ENCODE measurements at regions not wholly inside any gene's neighbourhood (a gene's known extent, or its start where the extent isn't known, plus 50 kb on each side); places are given as distances from the start of the nearest gene placed in this dataset.

DNA sequence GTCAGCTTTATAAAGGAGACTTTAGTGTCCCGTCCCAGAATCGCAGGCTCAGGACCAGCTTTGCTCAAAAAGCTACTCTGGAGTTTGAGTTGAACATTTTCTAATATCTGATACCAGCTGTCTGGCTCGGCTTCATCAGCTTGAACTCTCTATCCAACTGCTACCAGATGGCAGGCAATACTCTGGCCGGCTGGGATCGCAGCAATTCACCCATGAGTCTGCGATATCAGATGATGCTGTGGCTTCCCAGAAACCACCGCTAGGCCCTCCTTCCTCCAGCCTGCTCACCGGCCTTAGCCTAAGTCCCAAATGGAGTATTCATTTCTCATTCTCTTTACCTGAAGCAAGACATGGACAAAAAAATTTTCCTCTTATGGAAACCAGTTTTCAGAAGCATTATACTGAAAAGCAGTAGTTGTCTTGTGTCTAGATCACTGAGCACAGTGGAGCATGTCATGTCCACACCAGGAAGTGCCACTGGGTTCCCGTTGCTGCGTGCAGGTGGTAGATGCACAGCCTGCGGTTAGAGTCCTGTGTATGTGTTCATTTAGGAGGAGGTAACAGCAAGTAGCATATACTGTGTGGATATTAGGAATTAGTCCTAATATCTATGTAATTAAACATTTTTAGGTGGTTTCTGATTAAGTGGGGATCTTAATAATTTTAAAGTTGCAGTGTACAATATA lies 162.0 kb upstream of the SOX11 start (continued):
- TF ChIP-seq, protein P1, sequence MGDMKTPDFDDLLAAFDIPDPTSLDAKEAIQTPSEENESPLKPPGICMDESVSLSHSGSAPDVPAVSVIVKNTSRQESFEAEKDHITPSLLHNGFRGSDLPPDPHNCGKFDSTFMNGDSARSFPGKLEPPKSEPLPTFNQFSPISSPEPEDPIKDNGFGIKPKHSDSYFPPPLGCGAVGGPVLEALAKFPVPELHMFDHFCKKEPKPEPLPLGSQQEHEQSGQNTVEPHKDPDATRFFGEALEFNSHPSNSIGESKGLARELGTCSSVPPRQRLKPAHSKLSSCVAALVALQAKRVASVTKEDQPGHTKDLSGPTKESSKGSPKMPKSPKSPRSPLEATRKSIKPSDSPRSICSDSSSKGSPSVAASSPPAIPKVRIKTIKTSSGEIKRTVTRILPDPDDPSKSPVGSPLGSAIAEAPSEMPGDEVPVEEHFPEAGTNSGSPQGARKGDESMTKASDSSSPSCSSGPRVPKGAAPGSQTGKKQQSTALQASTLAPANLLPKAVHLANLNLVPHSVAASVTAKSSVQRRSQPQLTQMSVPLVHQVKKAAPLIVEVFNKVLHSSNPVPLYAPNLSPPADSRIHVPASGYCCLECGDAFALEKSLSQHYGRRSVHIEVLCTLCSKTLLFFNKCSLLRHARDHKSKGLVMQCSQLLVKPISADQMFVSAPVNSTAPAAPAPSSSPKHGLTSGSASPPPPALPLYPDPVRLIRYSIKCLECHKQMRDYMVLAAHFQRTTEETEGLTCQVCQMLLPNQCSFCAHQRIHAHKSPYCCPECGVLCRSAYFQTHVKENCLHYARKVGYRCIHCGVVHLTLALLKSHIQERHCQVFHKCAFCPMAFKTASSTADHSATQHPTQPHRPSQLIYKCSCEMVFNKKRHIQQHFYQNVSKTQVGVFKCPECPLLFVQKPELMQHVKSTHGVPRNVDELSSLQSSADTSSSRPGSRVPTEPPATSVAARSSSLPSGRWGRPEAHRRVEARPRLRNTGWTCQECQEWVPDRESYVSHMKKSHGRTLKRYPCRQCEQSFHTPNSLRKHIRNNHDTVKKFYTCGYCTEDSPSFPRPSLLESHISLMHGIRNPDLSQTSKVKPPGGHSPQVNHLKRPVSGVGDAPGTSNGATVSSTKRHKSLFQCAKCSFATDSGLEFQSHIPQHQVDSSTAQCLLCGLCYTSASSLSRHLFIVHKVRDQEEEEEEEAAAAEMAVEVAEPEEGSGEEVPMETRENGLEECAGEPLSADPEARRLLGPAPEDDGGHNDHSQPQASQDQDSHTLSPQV (IDR thresholded peaks at IDR 0.05), result no peak
- no peak for TF ChIP-seq DPF2 (IDR thresholded peaks at IDR 0.05)
- TF ChIP-seq, protein P2, sequence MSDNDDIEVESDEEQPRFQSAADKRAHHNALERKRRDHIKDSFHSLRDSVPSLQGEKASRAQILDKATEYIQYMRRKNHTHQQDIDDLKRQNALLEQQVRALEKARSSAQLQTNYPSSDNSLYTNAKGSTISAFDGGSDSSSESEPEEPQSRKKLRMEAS (IDR thresholded peaks at IDR 0.05; ENCODE audit: low read depth, low read length), result no peak
- TF ChIP-seq TCF3 (IDR thresholded peaks at IDR 0.05; ENCODE audit: borderline replicate concordance, insufficient read depth, low read depth, low read length), result no peak

DNA sequence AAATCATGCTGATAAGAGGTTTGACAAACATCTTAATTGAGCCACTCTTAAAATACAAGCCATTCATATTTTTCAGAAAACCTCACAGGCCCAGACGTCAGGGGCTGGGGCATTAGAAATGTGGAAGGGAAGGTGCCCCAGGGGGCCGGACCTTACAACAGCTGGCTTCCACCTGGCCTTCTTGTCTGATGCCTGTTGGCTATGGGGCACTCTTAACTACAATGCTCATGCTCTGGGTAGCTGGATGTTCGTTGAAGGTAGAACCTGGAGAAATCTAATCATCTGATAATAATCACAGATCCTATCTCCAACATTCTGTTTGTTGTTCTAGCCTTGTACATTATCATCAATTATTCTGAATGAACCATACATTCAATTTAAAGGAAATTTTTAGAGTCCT lies 156.9 kb upstream of the SOX11 start:
- TF ChIP-seq SMAD5 (IDR thresholded peaks at IDR 0.05; ENCODE audit: low read depth), result no peak
- TF ChIP-seq SMC3 (IDR thresholded peaks at IDR 0.05; ENCODE audit: borderline replicate concordance, low read length), result no peak
- TF ChIP-seq PAX8 (IDR thresholded peaks at IDR 0.05), result no peak
- no peak for TF ChIP-seq NR2F1 (conservative IDR thresholded peaks at IDR 0.05)
- no peak for TF ChIP-seq LARP7 (IDR thresholded peaks at IDR 0.05)
- no peak for TF ChIP-seq GATAD2B (conservative IDR thresholded peaks at IDR 0.05; ENCODE audit: low read depth)
- TF ChIP-seq, protein P3, sequence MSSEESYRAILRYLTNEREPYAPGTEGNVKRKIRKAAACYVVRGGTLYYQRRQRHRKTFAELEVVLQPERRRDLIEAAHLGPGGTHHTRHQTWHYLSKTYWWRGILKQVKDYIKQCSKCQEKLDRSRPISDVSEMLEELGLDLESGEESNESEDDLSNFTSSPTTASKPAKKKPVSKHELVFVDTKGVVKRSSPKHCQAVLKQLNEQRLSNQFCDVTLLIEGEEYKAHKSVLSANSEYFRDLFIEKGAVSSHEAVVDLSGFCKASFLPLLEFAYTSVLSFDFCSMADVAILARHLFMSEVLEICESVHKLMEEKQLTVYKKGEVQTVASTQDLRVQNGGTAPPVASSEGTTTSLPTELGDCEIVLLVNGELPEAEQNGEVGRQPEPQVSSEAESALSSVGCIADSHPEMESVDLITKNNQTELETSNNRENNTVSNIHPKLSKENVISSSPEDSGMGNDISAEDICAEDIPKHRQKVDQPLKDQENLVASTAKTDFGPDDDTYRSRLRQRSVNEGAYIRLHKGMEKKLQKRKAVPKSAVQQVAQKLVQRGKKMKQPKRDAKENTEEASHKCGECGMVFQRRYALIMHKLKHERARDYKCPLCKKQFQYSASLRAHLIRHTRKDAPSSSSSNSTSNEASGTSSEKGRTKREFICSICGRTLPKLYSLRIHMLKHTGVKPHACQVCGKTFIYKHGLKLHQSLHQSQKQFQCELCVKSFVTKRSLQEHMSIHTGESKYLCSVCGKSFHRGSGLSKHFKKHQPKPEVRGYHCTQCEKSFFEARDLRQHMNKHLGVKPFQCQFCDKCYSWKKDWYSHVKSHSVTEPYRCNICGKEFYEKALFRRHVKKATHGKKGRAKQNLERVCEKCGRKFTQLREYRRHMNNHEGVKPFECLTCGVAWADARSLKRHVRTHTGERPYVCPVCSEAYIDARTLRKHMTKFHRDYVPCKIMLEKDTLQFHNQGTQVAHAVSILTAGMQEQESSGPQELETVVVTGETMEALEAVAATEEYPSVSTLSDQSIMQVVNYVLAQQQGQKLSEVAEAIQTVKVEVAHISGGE (CRISPR knock-in tag; IDR thresholded peaks at IDR 0.05), result no peak
- no peak for TF ChIP-seq BRCA1 (IDR thresholded peaks at IDR 0.05; ENCODE audit: low read depth, low read length)
- no peak for TF ChIP-seq MTA3 (IDR thresholded peaks at IDR 0.05; ENCODE audit: borderline replicate concordance, low read length)
- no peak for TF ChIP-seq TAF1 (IDR thresholded peaks at IDR 0.05; ENCODE audit: borderline replicate concordance, low read depth, low read length)
- TF ChIP-seq, protein P4, sequence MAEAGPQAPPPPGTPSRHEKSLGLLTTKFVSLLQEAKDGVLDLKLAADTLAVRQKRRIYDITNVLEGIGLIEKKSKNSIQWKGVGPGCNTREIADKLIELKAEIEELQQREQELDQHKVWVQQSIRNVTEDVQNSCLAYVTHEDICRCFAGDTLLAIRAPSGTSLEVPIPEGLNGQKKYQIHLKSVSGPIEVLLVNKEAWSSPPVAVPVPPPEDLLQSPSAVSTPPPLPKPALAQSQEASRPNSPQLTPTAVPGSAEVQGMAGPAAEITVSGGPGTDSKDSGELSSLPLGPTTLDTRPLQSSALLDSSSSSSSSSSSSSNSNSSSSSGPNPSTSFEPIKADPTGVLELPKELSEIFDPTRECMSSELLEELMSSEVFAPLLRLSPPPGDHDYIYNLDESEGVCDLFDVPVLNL (IDR thresholded peaks at IDR 0.05; ENCODE audit: low read depth, low read length), result no peak
- no peak for TF ChIP-seq PAX5 (IDR thresholded peaks at IDR 0.05; ENCODE audit: borderline replicate concordance, low read depth, low read length)
- no peak for TF ChIP-seq DPF2 (IDR thresholded peaks at IDR 0.05)
- Histone ChIP-seq H3K27ac (ENCODE audit: control insufficient read depth, insufficient read depth) (no peak overlapping the region), H3K9ac (ENCODE audit: control insufficient read depth, insufficient read depth, low read length) (no peak overlapping the region), H3K9me3 (replicated peaks; ENCODE audit: control insufficient read depth, insufficient read depth, low read length) (no peaks in the 10 kb centered on the region), H4K20me1 (ENCODE audit: control insufficient read depth, insufficient read depth) (no peaks in the 10 kb centered on the region), H3K4me1 (ENCODE audit: control insufficient read depth, insufficient read depth, low read length) (no peaks in the 10 kb centered on the region), H3K4me3 (no peak overlapping the region), H3K27me3 (replicated peaks in 1 of 2; ENCODE audit: control insufficient read depth in 2 of 2, insufficient read depth in 2 of 2, low read length in 1 of 2) (no peaks in the 10 kb centered on the region; a peak in 1 of 4 replicates), H3K36me3 (ENCODE audit: control insufficient read depth in 2 of 2, insufficient read depth in 2 of 2, low read length in 1 of 2) (no peaks in the 10 kb centered on the region), H3K79me2 (ENCODE audit: control insufficient read depth, insufficient read depth, low read length) (no peaks in the 10 kb centered on the region), H3K4me2 (ENCODE audit: control insufficient read depth, insufficient read depth) (no peak overlapping the region), H2AFZ (ENCODE audit: control insufficient read depth, low read depth, low read length) (no peak overlapping the region)
- ChIA-PET CTCF (no interaction called here), RAD21 (ENCODE audit: unreplicated experiment) (no interaction called here), SMC1A (ENCODE audit: uncharacterized antibody, unreplicated experiment) (interaction anchor here (0.6 kb wide), 1 partner anchor 31 kb away, joined by 3 read pairs; no protein-coding TSS in a partner anchor), POLR2A (no interaction called here)
- in situ Hi-C loops (cut with MboI) (no loop called here), intact Hi-C loops (cut with micrococcal nuclease; ENCODE audit: unreplicated experiment) (no loop called here)
- FAIRE-seq (no peak), ATAC-seq (no peak), DNase-seq (ENCODE audit: low read depth, low spot score) (no peak)
- no TSS peak for BruUV-seq (replicated peaks)
- WGBS (ENCODE audit: insufficient coverage, insufficient replicate concordance, low lambda C conversion rate, missing lambda C conversion rate), result 3% methylated on average over 3 of the region's 3 CpGs

Data from GM12878 (cell line).